Stimulated activated CD8-positive, alpha-beta memory T cell treated with anti-CD3 and anti-CD28 coated beads, Interleukin-12 subunit alpha, Interleukin-12 subunit beta, amount 100 ng/mL, for 24 hours (primary cell): ENCODE measurements at regions not wholly inside any gene's neighbourhood (a gene's known extent, or its start where the extent isn't known, plus 50 kb on each side); places are given as distances from the start of the nearest gene placed in this dataset.

Experiments used
- DNase-seq: peaks from one replicate; pipeline ENCODE4 v3.0.0-alpha.2; 2020; ENCODE audit errors: extremely low read depth

- no peak for DNase-seq
Observed at GRCh38 chr5:74122979-74123590, 497.1 kb downstream of the ARHGEF28 start.

GRCh38 chr5:74122175-74122574 lies 496.2 kb downstream of the ARHGEF28 start:
- DNase-seq: no peak

GRCh38 chr5:74120585-74120984 lies 494.6 kb downstream of the ARHGEF28 start:
- no peak for DNase-seq

- DNase-seq: no peak
Observed at GRCh38 chr5:74118071-74118470, 492.1 kb downstream of the ARHGEF28 start.

GRCh38 chr5:74116984-74117383 lies 491.0 kb downstream of the ARHGEF28 start:
- DNase-seq: no peak

- no peak for DNase-seq
Observed at GRCh38 chr5:74116266-74116665, 490.3 kb downstream of the ARHGEF28 start.

- DNase-seq: no peak
Observed at GRCh38 chr5:74113927-74114326, 487.9 kb downstream of the ARHGEF28 start.

GRCh38 chr5:74113196-74113540 lies 487.2 kb downstream of the ARHGEF28 start:
- no peak for DNase-seq

- no peak for DNase-seq
Observed at GRCh38 chr5:74112372-74113195, 486.6 kb downstream of the ARHGEF28 start.

- DNase-seq: no peak
Observed at GRCh38 chr5:74111764-74112163, 485.8 kb downstream of the ARHGEF28 start.

- DNase-seq: no peak
Observed at GRCh38 chr5:74109344-74109743, 483.3 kb downstream of the ARHGEF28 start.

- no peak for DNase-seq
Observed at GRCh38 chr5:74107899-74108298, 481.9 kb downstream of the ARHGEF28 start.

GRCh38 chr5:74105126-74105780 lies 479.3 kb downstream of the ARHGEF28 start:
- DNase-seq: no peak

- DNase-seq: no peak
Observed at GRCh38 chr5:74103131-74104023, 477.4 kb downstream of the ARHGEF28 start.

GRCh38 chr5:74100268-74100665 lies 474.3 kb downstream of the ARHGEF28 start:
- DNase-seq: no peak

- no peak for DNase-seq
Observed at GRCh38 chr5:74099538-74100267, 473.7 kb downstream of the ARHGEF28 start.

GRCh38 chr5:74098941-74099340 lies 472.9 kb downstream of the ARHGEF28 start:
- DNase-seq: no peak

GRCh38 chr5:74098456-74098855 lies 472.5 kb downstream of the ARHGEF28 start:
- no peak for DNase-seq

GRCh38 chr5:74096325-74096724 lies 470.3 kb downstream of the ARHGEF28 start:
- DNase-seq: no peak

- no peak for DNase-seq
Observed at GRCh38 chr5:74095871-74096270, 469.9 kb downstream of the ARHGEF28 start.

- no peak for DNase-seq
Observed at GRCh38 chr5:74094782-74095108, 468.7 kb downstream of the ARHGEF28 start.
